OCI-LY7 (cell line): ENCODE measurements at regions not wholly inside any gene's neighbourhood (a gene's known extent, or its start where the extent isn't known, plus 50 kb on each side); places are given as distances from the start of the nearest gene placed in this dataset.

Experiments
- CTCF ChIP-seq: fragments of 200-600 bp; sonication (generic); conservative IDR thresholded peaks from 2 replicates; pipeline ENCODE4 v1.5.1; 2014; ENCODE audit warnings: mild to moderate bottlenecking, antibody characterized with exemption, low read length, moderate library complexity, mixed read lengths
- EZH2phosphoT487 ChIP-seq: fragments of 200-600 bp; sonication (generic); IDR thresholded peaks from 2 replicates; pipeline ENCODE4 v1.6.1; 2018; ENCODE audit warnings: low read depth, borderline replicate concordance, mild to moderate bottlenecking, mixed run types, antibody characterized with exemption, low read length, moderate library complexity, mixed read lengths

- TF ChIP-seq CTCF (no peak), EZH2phosphoT487 (no peak)
Measured at GRCh38 chr14:22505309-22505696, 83.7 kb downstream of the DAD1 start.
